Panc1 (cell line): ENCODE measurements at regions not wholly inside any gene's neighbourhood (a gene's known extent, or its start where the extent isn't known, plus 50 kb on each side); places are given as distances from the start of the nearest gene placed in this dataset.
"Not testable (repeated sequence)": the region's sequence is repeated elsewhere in the genome, so short reads cannot be mapped to it uniquely, and the experiment has no call there.

Source experiments
- ATAC-seq: fragments of 200-7000 bp; cut with Tn5 transposase; 2 replicates; pipeline ENCODE4 v1.9.1; 2020; ENCODE audit warnings: mild to moderate bottlenecking, moderate library complexity
- BruUV-seq: library from RNA; stranded (reverse); fragments of 400-500 nt; replicated peaks from 2 replicates; lab custom pipeline; 2021; lab: Mats Ljungman, UMichigan
- CTCF ChIA-PET: fragments of 300-600 bp; sonication (Branson Sonifier 250); formaldehyde crosslinking; loops from one replicate; lab custom pipeline; 2022; ENCODE audit warnings: antibody characterized with exemption; lab: Charles Lee
- POLR2A ChIA-PET: fragments of 300-600 bp; sonication (Branson Sonifier 250); formaldehyde crosslinking; loops from one replicate; lab custom pipeline; 2022; ENCODE audit warnings: antibody characterized with exemption; lab: Charles Lee
- DNase-seq: peaks from one replicate; pipeline ENCODE4 v3.0.0-alpha.2; 2010; ENCODE audit warnings: low read depth, low spot score
- H3K27ac ChIP-seq: 2 replicates; pipeline ENCODE4 v1.5.1; 2011; ENCODE audit warnings: mild to moderate bottlenecking, low read length, inconsistent platforms
- H3K27me3 ChIP-seq: fragments of 200-500 bp; sonication (Bioruptor generic); 2 replicates; pipeline ENCODE4 v1.6.0; 2014; ENCODE audit warnings: low read length, inconsistent platforms; ENCODE audit not compliant: control insufficient read depth, insufficient read depth
- H3K36me3 ChIP-seq: fragments of 200-500 bp; sonication (Bioruptor generic); 2 replicates; pipeline ENCODE4 v1.5.1; 2014; ENCODE audit warnings: inconsistent platforms, mild to moderate bottlenecking, low read length, moderate library complexity; ENCODE audit not compliant: control insufficient read depth, insufficient read depth
- H3K4me1 ChIP-seq: 2 replicates; pipeline ENCODE4 v1.5.1; 2011; ENCODE audit warnings: inconsistent platforms, mild to moderate bottlenecking, low read length, moderate library complexity; ENCODE audit not compliant: control insufficient read depth, insufficient read depth
- H3K4me3 ChIP-seq, 2 experiments: 2 replicates each; pipeline ENCODE4 v1.5.1; 2011 to 2012; ENCODE audit warnings: low read depth in 2 of 2, low read length in 2 of 2, mild to moderate bottlenecking in 2 of 2, inconsistent platforms in 1 of 2, moderate library complexity in 1 of 2
- H3K9me3 ChIP-seq: fragments of 200-500 bp; sonication (Bioruptor generic); 2 replicates; pipeline ENCODE4 v1.5.1; 2014; ENCODE audit warnings: low read depth, mild to moderate bottlenecking, inconsistent platforms, low read length, moderate library complexity; ENCODE audit not compliant: control insufficient read depth, insufficient read depth
- CTCF ChIP-seq: fragments of 450-650 bp; IDR thresholded peaks from 2 replicates; pipeline ENCODE4 v1.5.1; 2017; ENCODE audit warnings: mild to moderate bottlenecking
- POLR2AphosphoS5 ChIP-seq: IDR thresholded peaks from 2 replicates; pipeline ENCODE4 v1.6.1; 2012; ENCODE audit warnings: mild to moderate bottlenecking, low read depth, low read length, moderate library complexity
- REST ChIP-seq, 2 experiments: IDR thresholded peaks; 2 replicates each; pipeline ENCODE4 v1.6.1; 2011 to 2012; ENCODE audit warnings: low read depth in 2 of 2, control low read depth in 1 of 2, low read length in 1 of 2, mild to moderate bottlenecking in 1 of 2, moderate library complexity in 1 of 2; ENCODE audit not compliant: insufficient read depth in 1 of 2
- SIN3A ChIP-seq: IDR thresholded peaks from 2 replicates; pipeline ENCODE4 v1.6.1; 2012; ENCODE audit warnings: low read depth, mild to moderate bottlenecking, low read length, moderate library complexity, borderline replicate concordance; ENCODE audit not compliant: insufficient read depth
- TCF7L2 ChIP-seq: IDR thresholded peaks from 2 replicates; pipeline ENCODE4 v1.6.1; 2011; ENCODE audit warnings: mild to moderate bottlenecking, low read depth, low read length, inconsistent platforms
- in situ Hi-C: cut with HindIII; loops from 2 replicates; pipeline ENCODE4 v1.10.0; 2016; ENCODE audit warnings: low sequenced_read_pairs, low pct_unique_long_range_greater_than_20kb
- intact Hi-C: fragments of 100-400 bp; cut with micrococcal nuclease; formaldehyde crosslinking; loops from one replicate; pipeline ENCODE4 v1.10.0; 2022; ENCODE audit not compliant: unreplicated experiment

- H3K27ac ChIP-seq: no peak overlapping the region
- H3K4me1 ChIP-seq: no peaks in the 10 kb centered on the region
- ATAC-seq (no peak), DNase-seq (no peak)
- no peaks in the 10 kb centered on the region for H3K27me3 ChIP-seq
- no peak overlapping the region for H3K4me3 ChIP-seq
- intact Hi-C loops (no loop called here), in situ Hi-C loops (no loop called here)
- H3K36me3 ChIP-seq: no peaks in the 10 kb centered on the region
- CTCF ChIA-PET: no interaction called here
- POLR2A ChIA-PET: no interaction called here
- no TSS peak for BruUV-seq
- H3K9me3 ChIP-seq: no peaks in the 10 kb centered on the region
- TF ChIP-seq SIN3A (no peak), POLR2AphosphoS5 (no peak), CTCF (no peak), REST (IDR thresholded peaks at IDR 0.05; ENCODE audit: insufficient read depth in 1 of 2, low read depth in 2 of 2, low read length in 1 of 2) (no peak), TCF7L2 (no peak)
Measured at GRCh38 chr5:8561224-8561840, 692.4 kb downstream of the MTRR start.

GRCh38 chr5:8561854-8562253 lies 692.9 kb downstream of the MTRR start:
- DNase-seq: no peak
- no peak overlapping the region for H3K27ac ChIP-seq
- intact Hi-C loops: no loop called here
- CTCF ChIA-PET: no interaction called here
- no peaks in the 10 kb centered on the region for H3K36me3 ChIP-seq
- H3K27me3 ChIP-seq: no peaks in the 10 kb centered on the region
- H3K4me3 ChIP-seq: no peak overlapping the region
- H3K4me1 ChIP-seq: no peaks in the 10 kb centered on the region
- in situ Hi-C loops: no loop called here
- POLR2A ChIA-PET: no interaction called here
- TF ChIP-seq REST (IDR thresholded peaks at IDR 0.05; ENCODE audit: insufficient read depth in 1 of 2, low read depth in 2 of 2, low read length in 1 of 2) (no peak), POLR2AphosphoS5 (no peak)
- BruUV-seq: no TSS peak
- H3K9me3 ChIP-seq: no peaks in the 10 kb centered on the region
- no peak for ATAC-seq

- in situ Hi-C loops, BruUV-seq, H3K27ac ChIP-seq, intact Hi-C loops, H3K4me1 ChIP-seq, POLR2A ChIA-PET, DNase-seq, H3K4me3 ChIP-seq, H3K36me3 ChIP-seq, CTCF ChIA-PET, H3K9me3 ChIP-seq, H3K27me3 ChIP-seq, ATAC-seq: not testable (repeated sequence)
Measured at GRCh38 chr5:8563540-8563939, 694.6 kb downstream of the MTRR start.
